ENCODE measurements at regions not wholly inside any gene's neighbourhood (a gene's known extent, or its start where the extent isn't known, plus 50 kb on each side); places are given as distances from the start of the nearest gene placed in this dataset.

- CTCF ChIA-PET (ENCODE audit: low intra/inter-chr PET ratio, low total read pairs) = no interaction called here
- DNase-seq (ENCODE audit: low spot score) = no peak
- POLR2A ChIA-PET = no interaction called here
- no peak for ATAC-seq
- intact Hi-C loops (cut with micrococcal nuclease; ENCODE audit: unreplicated experiment) (no loop called here), in situ Hi-C loops (cut with HindIII; ENCODE audit: extremely low pct_ligation_motif_present, low pct_unique_long_range_greater_than_20kb) (no loop called here)
- TF ChIP-seq SRSF4 (IDR thresholded peaks at IDR 0.05; ENCODE audit: low read depth, low read length, poor library complexity, severe bottlenecking) = no peak
- peak; percentile 87 for TF ChIP-seq MAFF (IDR thresholded peaks at IDR 0.05; ENCODE audit: low read depth, low read length)
- TF ChIP-seq ATF7 (IDR thresholded peaks at IDR 0.05) = peak; percentile 71
- TF ChIP-seq ATF7 (CRISPR knock-in tag; IDR thresholded peaks at IDR 0.05) = no peak
- peak; percentile 88 for TF ChIP-seq MAFK (conservative IDR thresholded peaks at IDR 0.05 in 1 of 2, IDR thresholded peaks at IDR 0.05 in 1 of 2; ENCODE audit: low read length in 2 of 2)
- no peak for TF ChIP-seq ZKSCAN8 (CRISPR knock-in tag; IDR thresholded peaks at IDR 0.05; ENCODE audit: borderline replicate concordance)
- no peak for TF ChIP-seq FUBP1 (CRISPR knock-in tag; IDR thresholded peaks at IDR 0.05; ENCODE audit: borderline replicate concordance)
- BruUV-seq (replicated peaks) = no TSS peak
- Histone ChIP-seq H3K79me2 (ENCODE audit: insufficient read depth, low read length) (no peaks in the 10 kb centered on the region), H3K9me3 (ENCODE audit: low read length) (no peaks in the 10 kb centered on the region), H3K4me1 (ENCODE audit: insufficient read depth, low read length) (no peaks in the 10 kb centered on the region), H3K27ac (ENCODE audit: extremely low read length, insufficient read depth, low read length) (no peak overlapping the region), H2AFZ (ENCODE audit: low read length) (no peak overlapping the region), H3K4me3 (replicated peaks in 1 of 3; ENCODE audit: insufficient read depth in 1 of 3, low read depth in 2 of 3, low read length in 3 of 3) (no peak overlapping the region), H3K36me3 (replicated peaks in 1 of 2; ENCODE audit: control insufficient read depth in 1 of 2, insufficient read depth in 2 of 2, low read length in 2 of 2) (no peaks in the 10 kb centered on the region), H3K27me3 (ENCODE audit: control insufficient read depth in 1 of 2, insufficient read depth in 2 of 2, low read length in 2 of 2) (peaks cover 0 to 4% of the 10 kb centered on the region in 2 experiments; a peak in 1 of 5 replicates), H3K4me2 (ENCODE audit: low read depth, low read length) (no peak overlapping the region), H4K20me1 (ENCODE audit: insufficient read depth, low read length) (no peaks in the 10 kb centered on the region), H3K9ac (ENCODE audit: insufficient read depth, low read depth, low read length) (no peak overlapping the region)
- WGBS (ENCODE audit: low lambda C conversion rate) = 0% methylated on average over 1 of the region's 1 CpG
- no peak for FAIRE-seq
These were observed 114.6 kb downstream of the PAX1 start for GRCh38 chr20:21820045-21820444.

- H3K4me3 ChIP-seq (replicated peaks in 1 of 3; ENCODE audit: insufficient read depth in 1 of 3, low read depth in 2 of 3, low read length in 3 of 3) = no peak overlapping the region
- no peak overlapping the region for H3K9ac ChIP-seq (ENCODE audit: insufficient read depth, low read depth, low read length)
- H3K79me2 ChIP-seq (ENCODE audit: insufficient read depth, low read length) = no peaks in the 10 kb centered on the region
- FAIRE-seq (no peak), DNase-seq (ENCODE audit: low spot score) (no peak), ATAC-seq (no peak)
- H3K4me1 ChIP-seq (ENCODE audit: insufficient read depth, low read length) = no peaks in the 10 kb centered on the region
- ChIA-PET CTCF (ENCODE audit: low intra/inter-chr PET ratio, low total read pairs) (interaction anchor here (0.8 kb wide), 1 partner anchor 294 kb away, joined by 3 read pairs; no protein-coding TSS in a partner anchor), POLR2A (no interaction called here)
- no peak overlapping the region for H2AFZ ChIP-seq (ENCODE audit: low read length)
- H3K36me3 ChIP-seq (replicated peaks in 1 of 2; ENCODE audit: control insufficient read depth in 1 of 2, insufficient read depth in 2 of 2, low read length in 2 of 2) = no peaks in the 10 kb centered on the region
- WGBS (ENCODE audit: low lambda C conversion rate) = 0% methylated on average over 1 of the region's 1 CpG
- no peaks in the 10 kb centered on the region for H3K9me3 ChIP-seq (ENCODE audit: low read length)
- no TSS peak for BruUV-seq (replicated peaks)
- no peak overlapping the region for H3K27ac ChIP-seq (ENCODE audit: extremely low read length, insufficient read depth, low read length)
- peaks cover 3 to 12% of the 10 kb centered on the region in 2 experiments; a peak in 3 of 5 replicates for H3K27me3 ChIP-seq (ENCODE audit: control insufficient read depth in 1 of 2, insufficient read depth in 2 of 2, low read length in 2 of 2)
- in situ Hi-C loops (cut with HindIII; ENCODE audit: extremely low pct_ligation_motif_present, low pct_unique_long_range_greater_than_20kb) = no loop called here
- intact Hi-C loops (cut with micrococcal nuclease; ENCODE audit: unreplicated experiment) = no loop called here
- H4K20me1 ChIP-seq (ENCODE audit: insufficient read depth, low read length) = no peaks in the 10 kb centered on the region
- no peak overlapping the region for H3K4me2 ChIP-seq (ENCODE audit: low read depth, low read length)
- TF ChIP-seq RFXANK (CRISPR knock-in tag; IDR thresholded peaks at IDR 0.05) (no peak), PAWR (CRISPR knock-in tag; IDR thresholded peaks at IDR 0.05; ENCODE audit: borderline replicate concordance) (no peak), ZNF3 (CRISPR knock-in tag; IDR thresholded peaks at IDR 0.05) (no peak), ISL2 (CRISPR knock-in tag; IDR thresholded peaks at IDR 0.05) (no peak), SIN3B (IDR thresholded peaks at IDR 0.05; ENCODE audit: low read length) (no peak), SP2 (CRISPR knock-in tag; IDR thresholded peaks at IDR 0.05) (no peak), ZNF710 (CRISPR knock-in tag; IDR thresholded peaks at IDR 0.05; ENCODE audit: borderline replicate concordance) (no peak), BRF2 (CRISPR knock-in tag; IDR thresholded peaks at IDR 0.05) (no peak), CC2D1A (CRISPR knock-in tag; IDR thresholded peaks at IDR 0.05) (no peak)
These were observed 106.9 kb downstream of the PAX1 start for GRCh38 chr20:21812379-21812778.

All from HepG2 (cell line).